WTC11 (cell line): ENCODE measurements at regions not wholly inside any gene's neighbourhood (a gene's known extent, or its start where the extent isn't known, plus 50 kb on each side); places are given as distances from the start of the nearest gene placed in this dataset.

Experiments used
- ATAC-seq: fragments of 200-7000 bp; cut with Tn5 transposase; 2 replicates; pipeline ENCODE4 v1.10.0; 2021; ENCODE audit warnings: mild to moderate bottlenecking, moderate library complexity
- CTCF ChIA-PET: fragments of 300-600 bp; sonication (Branson Sonifier 250); formaldehyde crosslinking; loops from one replicate; lab custom pipeline; 2021; ENCODE audit warnings: antibody characterized with exemption; lab: Charles Lee
- POLR2A ChIA-PET: fragments of 350-600 bp; sonication (Branson Sonifier 250); formaldehyde crosslinking; loops from one replicate; lab custom pipeline; 2021; ENCODE audit warnings: antibody characterized with exemption; lab: Charles Lee
- DNase-seq: peaks from one replicate; pipeline ENCODE4 v3.0.0; 2021; ENCODE audit warnings: low spot score
- H3K27ac Mint-ChIP-seq: 2 replicates; pipeline ENCODE4 v1.8.0; 2021; ENCODE audit warnings: mixed read lengths
- H3K27me3 Mint-ChIP-seq: 2 replicates; pipeline ENCODE4 v1.8.0; 2021; ENCODE audit warnings: low read depth, mild to moderate bottlenecking, moderate library complexity, mixed read lengths
- H3K36me3 Mint-ChIP-seq: 2 replicates; pipeline ENCODE4 v1.8.0; 2021; ENCODE audit warnings: mixed read lengths
- H3K4me1 Mint-ChIP-seq: 2 replicates; pipeline ENCODE4 v1.8.0; 2022; ENCODE audit warnings: mixed read lengths
- H3K4me3 Mint-ChIP-seq: 2 replicates; pipeline ENCODE4 v1.8.0; 2021; ENCODE audit warnings: mild to moderate bottlenecking, moderate library complexity, mixed read lengths
- H3K9me3 Mint-ChIP-seq: 2 replicates; pipeline ENCODE4 v1.8.0; 2021; ENCODE audit warnings: mixed read lengths
- ATF1 ChIP-seq: sonication (generic); formaldehyde crosslinking; IDR thresholded peaks from 2 replicates; pipeline ENCODE4 v1.8.1; 2023; ENCODE audit warnings: mild to moderate bottlenecking, moderate library complexity, missing genetic modification reagents
- CBFB ChIP-seq: sonication (generic); formaldehyde crosslinking; IDR thresholded peaks from 2 replicates; pipeline ENCODE4 v1.8.1; 2022; ENCODE audit warnings: mild to moderate bottlenecking, low read depth, missing genetic modification reagents
- CDX4 ChIP-seq: fragments of 250-450 bp; sonication (Bioruptor Pico); IDR thresholded peaks from 2 replicates; pipeline ENCODE4 v1.9.0; 2021; ENCODE audit warnings: moderate library complexity, mild to moderate bottlenecking, inconsistent platforms, borderline replicate concordance
- E2F4 ChIP-seq: sonication (generic); formaldehyde crosslinking; IDR thresholded peaks from 2 replicates; pipeline ENCODE4 v1.8.1; 2022; ENCODE audit warnings: low read depth, mild to moderate bottlenecking, moderate library complexity, missing genetic modification reagents, borderline replicate concordance
- EMX1 ChIP-seq: fragments of 250-450 bp; sonication (Bioruptor Pico); IDR thresholded peaks from 2 replicates; pipeline ENCODE4 v1.8.0; 2021; ENCODE audit warnings: mild to moderate bottlenecking
- FOXJ3 ChIP-seq: sonication (generic); formaldehyde crosslinking; IDR thresholded peaks from 2 replicates; pipeline ENCODE4 v1.9.0; 2021; ENCODE audit warnings: missing genetic modification reagents, mild to moderate bottlenecking, borderline replicate concordance
- HMGA2 ChIP-seq: fragments of 250-450 bp; sonication (Bioruptor Pico); IDR thresholded peaks from 2 replicates; pipeline ENCODE4 v1.4.0; 2021; ENCODE audit warnings: mild to moderate bottlenecking, moderate library complexity
- IRF2 ChIP-seq: sonication (generic); formaldehyde crosslinking; IDR thresholded peaks from 2 replicates; pipeline ENCODE4 v1.8.0; 2022; ENCODE audit warnings: low read depth, missing genetic modification reagents, borderline replicate concordance
- JAZF1 ChIP-seq: fragments of 250-450 bp; sonication (Bioruptor Pico); IDR thresholded peaks from 2 replicates; pipeline ENCODE4 v1.9.0; 2021; ENCODE audit warnings: moderate library complexity, mild to moderate bottlenecking, inconsistent platforms
- MAX ChIP-seq: sonication (generic); formaldehyde crosslinking; IDR thresholded peaks from 2 replicates; pipeline ENCODE4 v1.8.0; 2022; ENCODE audit warnings: mild to moderate bottlenecking, missing genetic modification reagents
- NFYB ChIP-seq: sonication (generic); formaldehyde crosslinking; conservative IDR thresholded peaks from 2 replicates; pipeline ENCODE4 v1.8.0; 2022; ENCODE audit warnings: low read depth, missing genetic modification reagents
- NR1H2 ChIP-seq: sonication (generic); formaldehyde crosslinking; IDR thresholded peaks from 2 replicates; pipeline ENCODE4 v1.9.0; 2021; ENCODE audit warnings: mild to moderate bottlenecking, moderate library complexity, missing genetic modification reagents
- OVOL2 ChIP-seq: fragments of 250-450 bp; sonication (Bioruptor Pico); IDR thresholded peaks from 2 replicates; pipeline ENCODE4 v1.9.0; 2021; ENCODE audit warnings: mild to moderate bottlenecking, borderline replicate concordance
- PRDM15 ChIP-seq: sonication (generic); formaldehyde crosslinking; IDR thresholded peaks from 2 replicates; pipeline ENCODE4 v1.8.0; 2022; ENCODE audit warnings: missing genetic modification reagents
- PRRX2 ChIP-seq: fragments of 250-450 bp; sonication (Bioruptor Pico); IDR thresholded peaks from 2 replicates; pipeline ENCODE4 v1.8.0; 2021; ENCODE audit warnings: mild to moderate bottlenecking
- RELA ChIP-seq: sonication (generic); formaldehyde crosslinking; IDR thresholded peaks from 2 replicates; pipeline ENCODE4 v1.8.1; 2022; ENCODE audit warnings: missing genetic modification reagents, mild to moderate bottlenecking, borderline replicate concordance
- SMAD4 ChIP-seq: sonication (generic); formaldehyde crosslinking; IDR thresholded peaks from 2 replicates; pipeline ENCODE4 v1.8.0; 2022; ENCODE audit warnings: mild to moderate bottlenecking, missing genetic modification reagents
- SOX15 ChIP-seq: fragments of 250-450 bp; sonication (Bioruptor Pico); IDR thresholded peaks from 2 replicates; pipeline ENCODE4 v1.9.0; 2021; ENCODE audit warnings: mild to moderate bottlenecking
- SP1 ChIP-seq: sonication (generic); formaldehyde crosslinking; conservative IDR thresholded peaks from 2 replicates; pipeline ENCODE4 v1.8.1; 2022; ENCODE audit warnings: missing genetic modification reagents
- USF1 ChIP-seq: sonication (generic); formaldehyde crosslinking; IDR thresholded peaks from 2 replicates; pipeline ENCODE4 v1.8.0; 2022; ENCODE audit warnings: mild to moderate bottlenecking, missing genetic modification reagents
- ZBTB21 ChIP-seq: sonication (generic); formaldehyde crosslinking; IDR thresholded peaks from 2 replicates; pipeline ENCODE4 v1.8.1; 2023; ENCODE audit warnings: mild to moderate bottlenecking, missing genetic modification reagents, borderline replicate concordance
- ZNF396 ChIP-seq: fragments of 250-450 bp; sonication (Bioruptor Pico); IDR thresholded peaks from 2 replicates; pipeline ENCODE4 v1.8.0; 2021; ENCODE audit warnings: mild to moderate bottlenecking, moderate library complexity, borderline replicate concordance
- ZNF416 ChIP-seq: fragments of 250-450 bp; sonication (Bioruptor Pico); IDR thresholded peaks from 2 replicates; pipeline ENCODE4 v1.9.0; 2021; ENCODE audit warnings: mild to moderate bottlenecking, inconsistent platforms
- ZNF423 ChIP-seq: fragments of 250-450 bp; sonication (Bioruptor Pico); IDR thresholded peaks from 2 replicates; pipeline ENCODE4 v2.1.2; 2022; ENCODE audit warnings: mild to moderate bottlenecking, moderate library complexity

GRCh38 chr2:2703762-2704427 lies 372.8 kb upstream of the MYT1L start:
- TF ChIP-seq JAZF1 (no peak), PRRX2 (CRISPR knock-in tag) (no peak), EMX1 (CRISPR knock-in tag) (no peak), SMAD4 (CRISPR knock-in tag) (no peak), OVOL2 (no peak), SP1 (CRISPR knock-in tag) (no peak), NFYB (CRISPR knock-in tag) (no peak)
- H3K9me3 Mint-ChIP-seq, result no peaks in the 10 kb centered on the region
- ChIA-PET POLR2A (interaction anchor here (0.6 kb wide), 1 partner anchor 249 kb away, joined by 4 read pairs; no protein-coding TSS in a partner anchor), CTCF (no interaction called here)
- H3K27ac Mint-ChIP-seq, result no peak overlapping the region
- H3K4me3 Mint-ChIP-seq, result no peak overlapping the region
- DNase-seq (no peak), ATAC-seq (no peak)
- peaks cover 51% of the 10 kb centered on the region for H3K4me1 Mint-ChIP-seq
- no peaks in the 10 kb centered on the region; the same call in 1 of the 2 replicates for H3K27me3 Mint-ChIP-seq
- no peaks in the 10 kb centered on the region for H3K36me3 Mint-ChIP-seq

GRCh38 chr2:2703172-2703571 lies 372.1 kb upstream of the MYT1L start:
- no peak overlapping the region for H3K4me3 Mint-ChIP-seq
- H3K27ac Mint-ChIP-seq, result no peak overlapping the region
- CTCF ChIA-PET, result no interaction called here
- DNase-seq (no peak), ATAC-seq (no peak)
- H3K4me1 Mint-ChIP-seq, result peaks cover 52% of the 10 kb centered on the region
- no peaks in the 10 kb centered on the region for H3K9me3 Mint-ChIP-seq
- POLR2A ChIA-PET, result interaction anchor here (0.6 kb wide), 1 partner anchor 22 kb away, joined by 6 read pairs; no protein-coding TSS in a partner anchor
- no peaks in the 10 kb centered on the region; the same call in 1 of the 2 replicates for H3K27me3 Mint-ChIP-seq
- no peak for TF ChIP-seq CBFB
- no peak for TF ChIP-seq E2F4 (CRISPR knock-in tag)
- TF ChIP-seq SOX15, result no peak
- no peak for TF ChIP-seq FOXJ3
- no peak for TF ChIP-seq NR1H2 (CRISPR knock-in tag)
- TF ChIP-seq ZNF416 (CRISPR knock-in tag), result no peak
- TF ChIP-seq OVOL2, result no peak
- no peak for TF ChIP-seq RELA
- no peak for TF ChIP-seq CDX4 (CRISPR knock-in tag)
- no peak for TF ChIP-seq ZNF423 (CRISPR knock-in tag)
- no peak for TF ChIP-seq HMGA2 (CRISPR knock-in tag)
- no peak for TF ChIP-seq SP1 (CRISPR knock-in tag)
- TF ChIP-seq PRDM15, result no peak
- TF ChIP-seq NFYB (CRISPR knock-in tag), result no peak
- TF ChIP-seq ZNF396 (CRISPR knock-in tag), result no peak
- no peak for TF ChIP-seq USF1
- TF ChIP-seq ZBTB21 (CRISPR knock-in tag), result no peak
- TF ChIP-seq IRF2 (CRISPR knock-in tag), result no peak
- TF ChIP-seq MAX (CRISPR knock-in tag), result no peak
- TF ChIP-seq ATF1, result no peak
- H3K36me3 Mint-ChIP-seq, result no peaks in the 10 kb centered on the region
